ENCODE measurements at regions not wholly inside any gene's neighbourhood (a gene's known extent, or its start where the extent isn't known, plus 50 kb on each side); places are given as distances from the start of the nearest gene placed in this dataset.

- no peaks in the 10 kb centered on the region for H3K36me3 ChIP-seq (replicated peaks in 1 of 2; ENCODE audit: insufficient read depth in 1 of 2, low read depth in 2 of 2)
- no peaks in the 10 kb centered on the region for H3K4me1 ChIP-seq
- H3K9me3 ChIP-seq = no peaks in the 10 kb centered on the region
- no peaks in the 10 kb centered on the region for H3K27me3 ChIP-seq
- intact Hi-C loops (cut with DNase I) = no loop called here
- H3K27ac ChIP-seq = no peak overlapping the region
- no peak overlapping the region for H3K4me3 ChIP-seq
- ATAC-seq (no peak), DNase-seq (no peak)
- WGBS, 2 donors = 19 to 39% methylated on average over 3 of the region's 3 CpGs
- TF ChIP-seq CTCF (IDR thresholded peaks at IDR 0.05) (no peak), POLR2A (IDR thresholded peaks at IDR 0.05) (no peak)
These were observed 1375.6 kb downstream of the EPHA7 start for GRCh38 chr6:92043777-92044176.

DNA sequence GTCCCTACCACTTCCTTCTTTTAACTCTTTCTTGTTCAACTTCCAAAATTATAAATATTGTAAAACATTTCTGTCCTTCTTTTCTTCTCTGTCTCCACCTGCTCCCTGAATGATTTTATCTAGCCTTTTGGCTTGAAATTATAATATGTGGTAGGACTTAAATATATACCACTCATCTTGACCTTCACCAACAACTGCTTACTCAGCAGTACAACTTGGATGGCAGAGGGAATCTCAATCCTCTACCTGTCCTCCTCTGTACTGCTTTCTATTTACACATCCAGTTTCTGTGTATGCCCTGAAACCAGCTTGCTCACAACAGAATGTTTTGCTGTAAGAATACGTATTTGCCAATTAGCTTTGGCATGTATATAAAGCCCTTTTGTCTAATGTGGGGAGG is 1392.5 kb downstream of the EPHA7 start:
- TF ChIP-seq POLR2A (IDR thresholded peaks at IDR 0.05) (no peak), CTCF (IDR thresholded peaks at IDR 0.05) (no peak)
- Histone ChIP-seq H3K4me1 (no peaks in the 10 kb centered on the region), H3K9me3 (no peaks in the 10 kb centered on the region), H3K27me3 (no peaks in the 10 kb centered on the region), H3K4me3 (no peak overlapping the region), H3K27ac (no peak overlapping the region), H3K36me3 (replicated peaks in 1 of 2; ENCODE audit: insufficient read depth in 1 of 2, low read depth in 2 of 2) (no peaks in the 10 kb centered on the region)
- 44 to 61% methylated on average over 1 of the region's 1 CpG for WGBS, 2 donors
- intact Hi-C loops (cut with DNase I) = no loop called here
- ATAC-seq = no peak
- no peak for DNase-seq

DNA sequence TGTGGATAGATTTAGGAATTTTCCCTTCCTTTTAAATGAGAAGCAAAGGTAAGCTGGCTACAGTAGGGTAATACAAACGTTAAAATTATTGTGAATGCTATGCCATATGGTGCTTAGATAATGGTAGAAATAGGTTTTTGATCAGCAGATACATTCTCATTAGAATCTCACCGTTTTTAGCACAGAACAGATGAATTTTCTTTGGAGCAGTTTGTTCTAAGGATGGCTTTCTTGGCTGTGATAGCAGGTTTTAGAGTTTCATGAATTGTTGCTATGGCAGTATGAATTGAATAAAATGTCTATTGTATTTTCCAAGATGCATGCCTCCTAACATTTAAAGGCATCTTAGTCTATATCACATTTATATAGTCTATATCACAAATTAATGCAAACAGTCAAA is 1394.5 kb downstream of the EPHA7 start:
- 18 to 37% methylated on average over 2 of the region's 2 CpGs for WGBS, 2 donors
- Histone ChIP-seq H3K4me3 (no peak overlapping the region), H3K4me1 (no peaks in the 10 kb centered on the region), H3K36me3 (replicated peaks in 1 of 2; ENCODE audit: insufficient read depth in 1 of 2, low read depth in 2 of 2) (no peaks in the 10 kb centered on the region), H3K9me3 (no peaks in the 10 kb centered on the region), H3K27me3 (no peaks in the 10 kb centered on the region), H3K27ac (no peak overlapping the region)
- intact Hi-C loops (cut with DNase I) = no loop called here
- ATAC-seq = no peak
- TF ChIP-seq POLR2A (IDR thresholded peaks at IDR 0.05) (no peak), CTCF (IDR thresholded peaks at IDR 0.05) (no peak)
- no peak for DNase-seq

- intact Hi-C loops (cut with DNase I) = no loop called here
- H3K9me3 ChIP-seq = no peaks in the 10 kb centered on the region
- no peak for TF ChIP-seq CTCF (IDR thresholded peaks at IDR 0.05)
- WGBS, 2 donors = 72 to 82% methylated on average over 1 of the region's 1 CpG
- no peaks in the 10 kb centered on the region for H3K27me3 ChIP-seq
- H3K36me3 ChIP-seq (replicated peaks in 1 of 2; ENCODE audit: insufficient read depth in 1 of 2, low read depth in 2 of 2) = no peaks in the 10 kb centered on the region
- DNase-seq = no peak
- H3K27ac ChIP-seq = no peak overlapping the region
- no peak for ATAC-seq
- no peaks in the 10 kb centered on the region for H3K4me1 ChIP-seq
- no peak overlapping the region for H3K4me3 ChIP-seq
These were observed 1395.2 kb downstream of the EPHA7 start for GRCh38 chr6:92024110-92024509.

DNA sequence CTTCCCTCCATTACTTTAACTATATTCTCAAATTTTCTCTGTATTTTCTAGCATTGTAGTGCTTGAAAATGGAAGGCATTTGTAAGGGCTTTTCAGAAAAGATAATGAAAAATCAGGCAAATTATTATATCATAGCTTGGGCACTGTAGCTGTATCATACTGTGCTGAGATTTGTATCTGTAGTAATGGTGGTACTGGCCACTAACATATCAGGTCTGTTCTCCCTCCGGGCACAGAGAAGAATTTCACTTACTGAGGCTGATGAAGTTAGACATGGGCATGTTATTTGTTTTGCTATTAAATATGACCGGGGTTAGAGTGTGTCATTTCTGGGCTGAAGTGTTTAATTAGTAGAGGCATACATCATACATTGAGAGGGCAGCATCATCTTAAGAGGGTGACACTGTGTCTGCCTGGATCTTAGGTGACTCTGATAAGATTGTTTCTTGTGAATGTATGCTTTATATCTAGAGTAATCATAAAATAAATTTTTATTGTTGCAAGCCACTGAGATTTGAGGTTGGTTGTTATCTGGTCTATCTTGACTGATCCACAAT is 1395.9 kb downstream of the EPHA7 start:
- no peak overlapping the region for H3K27ac ChIP-seq
- 42 to 45% methylated on average over 2 of the region's 2 CpGs for WGBS, 2 donors
- DNase-seq (no peak), ATAC-seq (no peak)
- no peaks in the 10 kb centered on the region for H3K4me1 ChIP-seq
- TF ChIP-seq POLR2A (IDR thresholded peaks at IDR 0.05) = no peak
- H3K4me3 ChIP-seq = no peak overlapping the region
- no peaks in the 10 kb centered on the region for H3K27me3 ChIP-seq
- intact Hi-C loops (cut with DNase I) = no loop called here
- no peaks in the 10 kb centered on the region for H3K36me3 ChIP-seq (replicated peaks in 1 of 2; ENCODE audit: insufficient read depth in 1 of 2, low read depth in 2 of 2)
- no peaks in the 10 kb centered on the region for H3K9me3 ChIP-seq

Data from body of pancreas (tissue), 4 donors.